B cell (primary cell): ENCODE measurements at regions not wholly inside any gene's neighbourhood (a gene's known extent, or its start where the extent isn't known, plus 50 kb on each side); places are given as distances from the start of the nearest gene placed in this dataset.

Experiments used
- ATAC-seq: fragments of 200-7000 bp; cut with Tn5 transposase; one replicate; pipeline ENCODE4 v1.10.0; 2021; ENCODE audit warnings: low read depth, mild to moderate bottlenecking, moderate number of reproducible peaks, moderate library complexity
- CTCF ChIA-PET: fragments of 350-600 bp; sonication (Branson Sonifier 250); formaldehyde crosslinking; loops from one replicate; lab custom pipeline; 2021; ENCODE audit warnings: antibody characterized with exemption, inconsistent platforms; lab: Charles Lee
- POLR2A ChIA-PET: fragments of 350-600 bp; sonication (Branson Sonifier 250); formaldehyde crosslinking; loops from one replicate; lab custom pipeline; 2021; ENCODE audit warnings: antibody characterized with exemption; lab: Charles Lee
- DNase-seq: peaks from one replicate; pipeline ENCODE4 v3.0.0; 2013
- H2AFZ ChIP-seq: 2 replicates; pipeline ENCODE4 v1.6.1; 2012; ENCODE audit warnings: mild to moderate bottlenecking, low read depth, low read length; ENCODE audit not compliant: insufficient read depth, poor library complexity, severe bottlenecking
- H3K27ac ChIP-seq, 2 donors: 1 replicate in 1 of 2; 2 replicates in 1 of 2; pipeline ENCODE4 v1.5.1; 2012 to 2013; ENCODE audit warnings: low read length in 2 of 2, mild to moderate bottlenecking in 2 of 2, moderate library complexity in 1 of 2
- H3K27me3 ChIP-seq, 4 experiments: fragments of 200-600 bp in 1 of 4; sonication (generic) in 1 of 4; replicated peaks in 1 of 4; 1 replicate in 2 of 4; 2 replicates in 2 of 4; pipeline versions ENCODE4 v1.6.1 to v1.7.0; 2013 to 2016; ENCODE audit warnings: low read length in 3 of 4, mild to moderate bottlenecking in 2 of 4, mixed read lengths in 1 of 4, moderate library complexity in 1 of 4; ENCODE audit not compliant: insufficient read depth in 4 of 4, control insufficient read depth in 3 of 4; ENCODE audit errors: control extremely low read depth in 1 of 4
- H3K36me3 ChIP-seq, 2 experiments: replicated peaks in 1 of 2; 1 replicate in 1 of 2; 2 replicates in 1 of 2; pipeline versions ENCODE4 v1.6.1 to v1.7.1; 2013; ENCODE audit warnings: low read length in 1 of 2; ENCODE audit not compliant: insufficient read depth in 2 of 2, control insufficient read depth in 1 of 2; ENCODE audit errors: control extremely low read depth in 1 of 2, extremely low read depth in 1 of 2
- H3K4me1 ChIP-seq, 2 donors: fragments of 200-600 bp in 1 of 2; sonication (generic) in 1 of 2; 1 replicate in 1 of 2; 2 replicates in 1 of 2; pipeline versions ENCODE4 v1.5.1 to v1.6.1; 2013 to 2017; ENCODE audit warnings: low read length in 2 of 2; ENCODE audit not compliant: control insufficient read depth in 2 of 2, insufficient read depth in 2 of 2
- H3K4me2 ChIP-seq: replicated peaks from 2 replicates; pipeline ENCODE3; 2012; ENCODE audit warnings: mild to moderate bottlenecking, low read depth, low read length; ENCODE audit not compliant: poor library complexity, severe bottlenecking
- H3K4me3 ChIP-seq, 5 experiments: fragments of 200-600 bp in 1 of 5; sonication (generic) in 1 of 5; 1 replicate in 3 of 5; 2 replicates in 2 of 5; pipeline versions ENCODE4 v1.5.1 to v1.7.0; 2011 to 2016; ENCODE audit warnings: low read length in 4 of 5, mild to moderate bottlenecking in 4 of 5, low read depth in 2 of 5, control low read depth in 1 of 5, moderate library complexity in 1 of 5; ENCODE audit not compliant: insufficient read depth in 1 of 5; ENCODE audit errors: control extremely low read depth in 1 of 5, extremely low read depth in 1 of 5
- H3K79me2 ChIP-seq: fragments of 200-600 bp; sonication (generic); one replicate; pipeline ENCODE4 v1.6.0; 2016; ENCODE audit warnings: low read length; ENCODE audit not compliant: control insufficient read depth, insufficient read depth
- H3K9ac ChIP-seq: fragments of 200-600 bp; sonication (generic); 2 replicates; pipeline ENCODE4 v1.6.1; 2017; ENCODE audit warnings: mild to moderate bottlenecking, low read length, moderate library complexity
- H3K9me3 ChIP-seq, 3 donors: one replicate each; pipeline versions ENCODE4 v1.6.1 to v1.7.1; 2013; ENCODE audit warnings: low read length in 2 of 3; ENCODE audit not compliant: control insufficient read depth in 2 of 3, insufficient read depth in 1 of 3; ENCODE audit errors: control extremely low read depth in 1 of 3
- H4K20me1 ChIP-seq: 2 replicates; pipeline ENCODE4 v1.6.0; 2012; ENCODE audit warnings: mild to moderate bottlenecking, low read length; ENCODE audit not compliant: insufficient read depth, control insufficient read depth, poor library complexity, severe bottlenecking
- H3K27ac Mint-ChIP-seq: one replicate; pipeline ENCODE4 v1.8.0; 2021; ENCODE audit warnings: mixed read lengths
- H3K27me3 Mint-ChIP-seq: one replicate; pipeline ENCODE4 v1.8.0; 2021; ENCODE audit warnings: mixed read lengths
- H3K4me1 Mint-ChIP-seq: one replicate; pipeline ENCODE4 v1.8.0; 2021; ENCODE audit warnings: mixed read lengths
- H3K4me3 Mint-ChIP-seq: one replicate; pipeline ENCODE4 v1.8.0; 2021; ENCODE audit warnings: mixed read lengths
- H3K9me3 Mint-ChIP-seq: one replicate; pipeline ENCODE4 v1.8.0; 2022; ENCODE audit warnings: mixed read lengths; ENCODE audit not compliant: insufficient read depth
- CTCF ChIP-seq: fragments of 200-600 bp; IDR thresholded peaks from one replicate; pipeline ENCODE4 v1.8.0; 2022; ENCODE audit warnings: antibody characterized with exemption, mild to moderate bottlenecking
- EZH2 ChIP-seq: IDR thresholded peaks from 2 replicates; pipeline ENCODE4 v1.6.1; 2012; ENCODE audit warnings: borderline replicate concordance, low read depth, mild to moderate bottlenecking, moderate library complexity, low read length; ENCODE audit not compliant: insufficient read depth, poor library complexity, severe bottlenecking
- WGBS: methylation state at CpG from one replicate; pipeline ENCODE4 v1.1.5; 2013; ENCODE audit warnings: missing lambda C conversion rate; ENCODE audit not compliant: insufficient coverage; 5-methylcytosine and 5-hydroxymethylcytosine counted together
- intact Hi-C: fragments of 100-400 bp; cut with micrococcal nuclease; formaldehyde crosslinking; loops from one replicate; pipeline ENCODE4 v1.10.0; 2022

- H3K27me3 Mint-ChIP-seq: no peaks in the 10 kb centered on the region
- WGBS: no CpG with 5 or more reads among the region's 4 CpGs
- H3K27ac Mint-ChIP-seq: no peak overlapping the region
- DNase-seq (no peak), ATAC-seq (no peak)
- intact Hi-C loops: no loop called here
- no peak overlapping the region for H3K4me3 ChIP-seq
- H3K9me3 ChIP-seq: no peaks in the 10 kb centered on the region
- no peak overlapping the region for H3K4me2 ChIP-seq
- H3K27ac ChIP-seq: no peak overlapping the region
- H3K9ac ChIP-seq: no peak overlapping the region
- no peaks in the 10 kb centered on the region for H3K27me3 ChIP-seq
- TF ChIP-seq CTCF: no peak
- TF ChIP-seq EZH2: no peak
- no peaks in the 10 kb centered on the region for H3K36me3 ChIP-seq
- no peaks in the 10 kb centered on the region for H3K79me2 ChIP-seq
- ChIA-PET POLR2A (no interaction called here), CTCF (no interaction called here)
- no peaks in the 10 kb centered on the region for H3K9me3 Mint-ChIP-seq
- H3K4me1 ChIP-seq: no peaks in the 10 kb centered on the region
- H2AFZ ChIP-seq: no peak overlapping the region
- H3K4me3 Mint-ChIP-seq: no peak overlapping the region
- no peaks in the 10 kb centered on the region for H3K4me1 Mint-ChIP-seq
- H4K20me1 ChIP-seq: no peaks in the 10 kb centered on the region
Observed at GRCh38 chr16:74020095-74020670, 276.4 kb upstream of the PSMD7 start.

GRCh38 chr16:74019612-74020011, 277.0 kb upstream of the PSMD7 start:
- TF ChIP-seq EZH2 (no peak), CTCF (no peak)
- Histone ChIP-seq H3K4me3 (no peak overlapping the region), H3K36me3 (no peaks in the 10 kb centered on the region), H3K27me3 (no peaks in the 10 kb centered on the region), H3K9ac (no peak overlapping the region), H3K4me2 (no peak overlapping the region), H3K4me1 (no peaks in the 10 kb centered on the region), H2AFZ (no peak overlapping the region), H3K27ac (no peak overlapping the region), H4K20me1 (no peaks in the 10 kb centered on the region), H3K9me3 (no peaks in the 10 kb centered on the region), H3K79me2 (no peaks in the 10 kb centered on the region)
- Mint-ChIP-seq H3K27me3 (no peaks in the 10 kb centered on the region), H3K9me3 (no peaks in the 10 kb centered on the region), H3K4me1 (no peaks in the 10 kb centered on the region), H3K4me3 (no peak overlapping the region), H3K27ac (no peak overlapping the region)
- WGBS: 60% methylated on average over 1 of the region's 3 CpGs
- ATAC-seq (no peak), DNase-seq (no peak)
- intact Hi-C loops: no loop called here
- POLR2A ChIA-PET: no interaction called here
- CTCF ChIA-PET: no interaction called here
